ENCODE measurements at regions not wholly inside any gene's neighbourhood (a gene's known extent, or its start where the extent isn't known, plus 50 kb on each side); places are given as distances from the start of the nearest gene placed in this dataset.

- no peak for TF ChIP-seq CTCF (IDR thresholded peaks at IDR 0.05)
- no peak for TF ChIP-seq POLR2AphosphoS5 (IDR thresholded peaks at IDR 0.05; ENCODE audit: low read depth, low read length)
- no peak for TF ChIP-seq TCF7L2 (IDR thresholded peaks at IDR 0.05; ENCODE audit: low read depth, low read length)
- no peak for TF ChIP-seq REST (IDR thresholded peaks at IDR 0.05; ENCODE audit: insufficient read depth in 1 of 2, low read depth in 2 of 2, low read length in 1 of 2)
Measured at GRCh38 chr1:59220356-59220755, 76.5 kb upstream of the FGGY start.
